HFFc6 (cell line): ENCODE measurements at regions not wholly inside any gene's neighbourhood (a gene's known extent, or its start where the extent isn't known, plus 50 kb on each side); places are given as distances from the start of the nearest gene placed in this dataset.

Experiments used
- DNase-seq: peaks from one replicate; pipeline ENCODE4 v3.0.0-alpha.2; 2018
- H3K27ac Mint-ChIP-seq: 2 replicates; pipeline ENCODE4 v1.8.0; 2020; ENCODE audit warnings: mild to moderate bottlenecking, mixed read lengths
- H3K27me3 Mint-ChIP-seq: 2 replicates; pipeline ENCODE4 v1.8.0; 2021; ENCODE audit warnings: mild to moderate bottlenecking, moderate library complexity, mixed read lengths; ENCODE audit not compliant: insufficient read depth
- H3K36me3 Mint-ChIP-seq: 2 replicates; pipeline ENCODE4 v1.8.0; 2021; ENCODE audit warnings: low read depth, mixed read lengths
- H3K4me1 Mint-ChIP-seq: 2 replicates; pipeline ENCODE4 v1.8.0; 2020; ENCODE audit warnings: low read depth, mixed read lengths
- H3K4me3 Mint-ChIP-seq: 2 replicates; pipeline ENCODE4 v1.8.0; 2020; ENCODE audit warnings: mild to moderate bottlenecking, moderate library complexity, mixed read lengths
- H3K9me3 Mint-ChIP-seq: 2 replicates; pipeline ENCODE4 v1.8.0; 2020; ENCODE audit warnings: mild to moderate bottlenecking, mixed read lengths
- CTCF ChIP-seq: fragments of 200-600 bp; sonication (generic); IDR thresholded peaks from 2 replicates; pipeline ENCODE4 v1.5.0; 2021; ENCODE audit warnings: antibody characterized with exemption, mild to moderate bottlenecking

- Mint-ChIP-seq H3K9me3 (peaks cover 5% of the 10 kb centered on the region; the same call in 1 of the 2 replicates), H3K4me3 (no peak overlapping the region), H3K4me1 (no peaks in the 10 kb centered on the region), H3K27ac (no peak overlapping the region), H3K27me3 (peaks cover 9% of the 10 kb centered on the region; the same call in 1 of the 2 replicates), H3K36me3 (peaks cover 5% of the 10 kb centered on the region; the same call in 1 of the 2 replicates)
- TF ChIP-seq CTCF: no peak
- no peak for DNase-seq
Observed at GRCh38 chr2:72051971-72052505, 95.6 kb downstream of the CYP26B1 start.

GRCh38 chr2:72051204-72051603 lies 96.5 kb downstream of the CYP26B1 start:
- peaks cover 5% of the 10 kb centered on the region; the same call in 1 of the 2 replicates for H3K36me3 Mint-ChIP-seq

GRCh38 chr2:72050734-72051133 lies 96.9 kb downstream of the CYP26B1 start:
- H3K36me3 Mint-ChIP-seq: peaks cover 5% of the 10 kb centered on the region; the same call in 1 of the 2 replicates
- TF ChIP-seq CTCF: no peak
- no peak overlapping the region for H3K4me3 Mint-ChIP-seq
- H3K27me3 Mint-ChIP-seq: peaks cover 7% of the 10 kb centered on the region
- no peak overlapping the region for H3K27ac Mint-ChIP-seq
- no peaks in the 10 kb centered on the region for H3K4me1 Mint-ChIP-seq
- H3K9me3 Mint-ChIP-seq: peaks cover 5% of the 10 kb centered on the region; the same call in 1 of the 2 replicates
- no peak for DNase-seq

More at GRCh38 chr2:72051204-72051603, 96.5 kb downstream of the CYP26B1 start:
- no peak for DNase-seq
- peaks cover 5% of the 10 kb centered on the region; the same call in 1 of the 2 replicates for H3K9me3 Mint-ChIP-seq
- no peak for TF ChIP-seq CTCF
- peaks cover 7% of the 10 kb centered on the region for H3K27me3 Mint-ChIP-seq
- H3K27ac Mint-ChIP-seq: no peak overlapping the region
- no peaks in the 10 kb centered on the region for H3K4me1 Mint-ChIP-seq
- no peak overlapping the region for H3K4me3 Mint-ChIP-seq

GRCh38 chr2:72048881-72049477 lies 98.7 kb downstream of the CYP26B1 start:
- Mint-ChIP-seq H3K4me1 (no peaks in the 10 kb centered on the region), H3K27me3 (peaks cover 7% of the 10 kb centered on the region), H3K9me3 (peaks cover 11% of the 10 kb centered on the region; the same call in 1 of the 2 replicates), H3K4me3 (no peak overlapping the region), H3K36me3 (peaks cover 10% of the 10 kb centered on the region), H3K27ac (no peak overlapping the region)
- no peak for TF ChIP-seq CTCF
- no peak for DNase-seq

GRCh38 chr2:72043985-72044384 lies 103.7 kb downstream of the CYP26B1 start:
- Mint-ChIP-seq H3K27ac (no peak overlapping the region), H3K27me3 (peaks cover 26% of the 10 kb centered on the region), H3K36me3 (peaks cover 10% of the 10 kb centered on the region), H3K4me3 (no peak overlapping the region), H3K4me1 (no peaks in the 10 kb centered on the region; the same call in 1 of the 2 replicates), H3K9me3 (peaks cover 17% of the 10 kb centered on the region)
- no peak for DNase-seq
- TF ChIP-seq CTCF: no peak
